ENCODE measurements at regions not wholly inside any gene's neighbourhood (a gene's known extent, or its start where the extent isn't known, plus 50 kb on each side); places are given as distances from the start of the nearest gene placed in this dataset.

DNA sequence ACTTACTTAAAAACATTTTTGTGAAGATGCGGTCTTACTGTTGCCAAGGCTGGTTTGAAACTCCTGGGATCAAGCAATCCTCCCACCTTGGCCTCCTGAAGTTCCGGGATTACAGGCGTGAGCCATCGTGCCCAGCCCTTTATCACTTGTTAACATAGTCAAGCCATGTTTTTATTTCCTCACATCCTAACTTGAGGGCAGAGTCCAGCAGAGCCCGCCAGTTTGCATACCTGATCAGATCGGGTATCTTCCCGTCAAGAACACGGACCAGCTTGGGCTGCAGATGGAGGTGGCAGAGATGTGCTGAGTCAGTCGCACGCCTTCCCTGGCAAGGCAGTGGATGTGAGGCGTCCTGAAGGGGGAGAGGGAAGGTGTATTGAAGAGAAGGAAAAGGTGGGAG lies 447.3 kb upstream of the USP9Y start:
- TF ChIP-seq POLR2AphosphoS5 (IDR thresholded peaks at IDR 0.05), result no peak
- TF ChIP-seq, protein P1, sequence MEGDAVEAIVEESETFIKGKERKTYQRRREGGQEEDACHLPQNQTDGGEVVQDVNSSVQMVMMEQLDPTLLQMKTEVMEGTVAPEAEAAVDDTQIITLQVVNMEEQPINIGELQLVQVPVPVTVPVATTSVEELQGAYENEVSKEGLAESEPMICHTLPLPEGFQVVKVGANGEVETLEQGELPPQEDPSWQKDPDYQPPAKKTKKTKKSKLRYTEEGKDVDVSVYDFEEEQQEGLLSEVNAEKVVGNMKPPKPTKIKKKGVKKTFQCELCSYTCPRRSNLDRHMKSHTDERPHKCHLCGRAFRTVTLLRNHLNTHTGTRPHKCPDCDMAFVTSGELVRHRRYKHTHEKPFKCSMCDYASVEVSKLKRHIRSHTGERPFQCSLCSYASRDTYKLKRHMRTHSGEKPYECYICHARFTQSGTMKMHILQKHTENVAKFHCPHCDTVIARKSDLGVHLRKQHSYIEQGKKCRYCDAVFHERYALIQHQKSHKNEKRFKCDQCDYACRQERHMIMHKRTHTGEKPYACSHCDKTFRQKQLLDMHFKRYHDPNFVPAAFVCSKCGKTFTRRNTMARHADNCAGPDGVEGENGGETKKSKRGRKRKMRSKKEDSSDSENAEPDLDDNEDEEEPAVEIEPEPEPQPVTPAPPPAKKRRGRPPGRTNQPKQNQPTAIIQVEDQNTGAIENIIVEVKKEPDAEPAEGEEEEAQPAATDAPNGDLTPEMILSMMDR (IDR thresholded peaks at IDR 0.05), result no peak
